Suppressor macrophage treated with lipopolysaccharide for 1 hour (primary cell): ENCODE measurements at regions not wholly inside any gene's neighbourhood (a gene's known extent, or its start where the extent isn't known, plus 50 kb on each side); places are given as distances from the start of the nearest gene placed in this dataset.

Source experiments
- DNase-seq, 3 donors: peaks; one replicate each; pipeline ENCODE4 v3.0.0-alpha.2; 2020 to 2022

GRCh38 chr7:18257711-18258110 is 230.1 kb upstream of the PRPS1L1 start:
- no peak for DNase-seq

- DNase-seq = peak in 1 of 3 donors; percentile 2
These were observed 233.5 kb upstream of the HDAC9 start for GRCh38 chr7:18262058-18262457.

GRCh38 chr7:18265611-18266281 is 229.8 kb upstream of the HDAC9 start:
- DNase-seq = no peak

- no peak for DNase-seq
These were observed 227.0 kb upstream of the HDAC9 start for GRCh38 chr7:18268571-18268970.

GRCh38 chr7:18276380-18276779 is 219.2 kb upstream of the HDAC9 start:
- no peak for DNase-seq

GRCh38 chr7:18278316-18278715 is 217.2 kb upstream of the HDAC9 start:
- DNase-seq = no peak

GRCh38 chr7:18283045-18283444 is 212.5 kb upstream of the HDAC9 start:
- no peak for DNase-seq

- no peak for DNase-seq
These were observed 208.1 kb upstream of the HDAC9 start for GRCh38 chr7:18287482-18287881.

- DNase-seq = no peak
These were observed 207.1 kb upstream of the HDAC9 start for GRCh38 chr7:18288322-18289037.

GRCh38 chr7:18289788-18290187 is 205.8 kb upstream of the HDAC9 start:
- DNase-seq = peak in 1 of 3 donors; percentile 19

- DNase-seq = peak in 2 of 3 donors; percentile 12 to 39
These were observed 205.3 kb upstream of the HDAC9 start for GRCh38 chr7:18290223-18290622.

GRCh38 chr7:18290865-18291264 is 204.7 kb upstream of the HDAC9 start:
- DNase-seq = peak in 1 of 3 donors; percentile 10

- no peak for DNase-seq
These were observed 203.0 kb upstream of the HDAC9 start for GRCh38 chr7:18292584-18292983.

- DNase-seq = no peak
These were observed 201.8 kb upstream of the HDAC9 start for GRCh38 chr7:18293759-18294158.

- DNase-seq = peak in 2 of 3 donors; percentile 12 to 40
These were observed 201.1 kb upstream of the HDAC9 start for GRCh38 chr7:18294411-18294810.

GRCh38 chr7:18295781-18296423 is 199.6 kb upstream of the HDAC9 start:
- peak in 2 of 3 donors; percentile 22 to 46 for DNase-seq

- peak; percentile 17 to 59 (median 50) for DNase-seq
These were observed 193.5 kb upstream of the HDAC9 start for GRCh38 chr7:18302097-18302496.

GRCh38 chr7:18305866-18306265 is 189.7 kb upstream of the HDAC9 start:
- no peak for DNase-seq

- no peak for DNase-seq
These were observed 188.9 kb upstream of the HDAC9 start for GRCh38 chr7:18306696-18307095.

- DNase-seq = no peak
These were observed 186.6 kb upstream of the HDAC9 start for GRCh38 chr7:18308938-18309337.

- DNase-seq = no peak
These were observed 183.1 kb upstream of the HDAC9 start for GRCh38 chr7:18312482-18312881.

GRCh38 chr7:18313965-18314364 is 181.6 kb upstream of the HDAC9 start:
- no peak for DNase-seq

- DNase-seq = no peak
These were observed 180.3 kb upstream of the HDAC9 start for GRCh38 chr7:18315241-18315640.

- no peak for DNase-seq
These were observed 177.6 kb upstream of the HDAC9 start for GRCh38 chr7:18317941-18318340.
